NCI-H2196 treated with DMSO at 0.1 percent for 48 hours (cell line): ENCODE measurements at regions not wholly inside any gene's neighbourhood (a gene's known extent, or its start where the extent isn't known, plus 50 kb on each side); places are given as distances from the start of the nearest gene placed in this dataset.

ENCODE experiments used
- DNase-seq: peaks from one replicate; lab custom pipeline; 2025; ENCODE audit not compliant: unreplicated experiment; lab: John Stamatoyannopoulos, UW

DNA sequence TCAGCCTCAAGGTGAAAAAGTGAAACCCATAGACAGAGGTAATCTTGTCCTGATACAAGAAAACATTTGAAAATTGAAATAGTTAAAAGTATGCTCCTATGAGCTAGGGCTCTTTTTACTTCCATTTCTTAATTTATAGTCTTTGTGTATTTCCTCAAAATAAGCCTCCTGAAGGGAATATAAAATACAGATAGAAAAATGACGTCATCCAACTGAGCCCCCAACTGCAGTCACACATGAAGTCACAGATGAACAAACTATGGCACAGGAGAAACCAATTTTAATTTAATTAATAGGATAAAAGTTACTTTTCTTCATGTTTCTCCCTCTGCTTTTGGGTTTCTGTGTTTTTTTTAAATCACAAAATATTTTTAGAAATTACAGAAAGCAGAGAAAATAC, 280.3 kb downstream of the HTR7 start:
- DNase-seq, result no peak

DNA sequence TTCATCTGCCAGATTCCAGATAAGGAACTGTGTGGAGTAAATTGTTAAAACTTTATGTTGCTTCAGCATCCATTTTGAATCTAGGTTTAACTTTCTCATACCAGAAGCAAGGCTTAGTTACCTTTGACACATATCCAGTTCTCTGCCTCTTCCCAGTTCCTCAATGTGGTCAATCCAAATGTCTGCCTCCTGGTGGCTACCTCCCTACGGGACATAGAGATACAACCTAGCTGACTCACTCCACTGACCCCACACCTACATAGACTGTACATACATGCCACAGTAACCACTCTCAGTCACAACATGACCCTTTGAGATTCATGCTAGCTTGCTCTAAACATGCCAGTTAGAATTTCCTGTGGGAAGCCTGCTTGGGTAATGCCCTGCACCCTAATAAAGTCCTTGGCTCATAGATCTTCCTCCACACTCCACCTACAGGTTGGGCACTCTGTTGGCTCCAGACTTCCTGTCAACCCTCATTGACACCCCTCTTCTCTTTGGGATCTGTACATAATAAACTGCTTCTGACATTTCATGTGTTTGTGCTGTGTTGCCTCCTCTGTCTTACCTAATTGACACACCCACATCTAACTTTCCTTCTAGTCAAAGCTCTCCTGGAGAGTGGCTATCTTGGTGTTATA, 278.1 kb downstream of the HTR7 start:
- no peak for DNase-seq

DNA sequence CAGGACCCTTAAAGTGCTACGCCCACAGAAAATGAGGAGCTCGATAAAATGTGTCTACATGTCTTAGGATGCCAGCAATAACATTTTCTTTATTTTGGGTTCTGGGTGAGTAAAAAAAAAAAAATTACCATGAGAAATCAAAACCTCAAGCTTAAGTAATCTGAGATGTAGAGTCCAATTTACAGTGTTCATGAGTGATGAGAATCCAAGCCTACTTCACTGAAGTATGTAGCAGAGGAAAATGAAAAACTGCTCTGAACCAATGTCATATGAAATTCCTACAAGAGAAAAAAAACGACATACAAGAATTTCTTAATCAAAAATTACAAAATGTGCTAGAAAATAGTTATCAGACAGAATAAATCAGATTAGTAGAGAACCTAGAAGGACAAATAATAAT, 274.4 kb downstream of the HTR7 start:
- no peak for DNase-seq

DNA sequence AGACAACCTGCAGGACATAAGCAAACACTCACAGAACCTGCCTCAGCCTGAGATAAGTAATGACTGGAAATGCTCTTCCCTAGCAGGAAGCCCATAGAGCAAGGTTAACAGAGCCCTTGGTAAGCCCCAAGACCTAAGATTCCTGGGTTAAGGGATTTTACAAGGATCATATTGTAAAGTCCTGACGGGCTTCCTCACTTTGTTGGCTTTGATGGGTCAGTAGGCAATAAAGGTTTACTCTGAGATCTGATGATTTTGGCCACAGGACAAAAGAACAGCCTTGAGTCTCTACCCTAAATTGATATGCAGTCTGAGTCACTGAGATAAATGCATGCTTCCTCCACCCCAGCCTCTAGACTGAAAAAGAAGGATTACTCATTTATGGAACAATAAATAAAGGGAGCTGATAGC, 270.8 kb downstream of the HTR7 start:
- DNase-seq, result no peak

DNA sequence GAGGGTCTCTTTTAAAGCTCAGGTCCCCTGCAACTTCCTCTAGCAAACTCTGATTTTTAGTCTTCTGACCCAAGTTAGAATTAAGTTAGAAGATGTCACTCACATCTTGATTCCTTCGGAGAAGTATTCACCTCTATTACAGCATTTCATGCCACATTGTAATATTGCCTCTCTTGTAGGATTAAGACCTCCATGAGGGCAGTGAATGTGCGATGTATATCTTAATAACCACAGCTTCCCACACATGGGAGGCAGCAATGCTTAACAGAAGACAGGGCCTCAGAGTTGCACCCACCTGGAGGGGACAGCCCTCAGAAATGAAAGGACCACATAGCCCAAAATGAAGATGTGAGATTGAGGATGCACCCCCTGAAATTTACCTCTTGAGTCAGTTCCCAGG, 270.3 kb downstream of the HTR7 start:
- DNase-seq, result no peak

DNA sequence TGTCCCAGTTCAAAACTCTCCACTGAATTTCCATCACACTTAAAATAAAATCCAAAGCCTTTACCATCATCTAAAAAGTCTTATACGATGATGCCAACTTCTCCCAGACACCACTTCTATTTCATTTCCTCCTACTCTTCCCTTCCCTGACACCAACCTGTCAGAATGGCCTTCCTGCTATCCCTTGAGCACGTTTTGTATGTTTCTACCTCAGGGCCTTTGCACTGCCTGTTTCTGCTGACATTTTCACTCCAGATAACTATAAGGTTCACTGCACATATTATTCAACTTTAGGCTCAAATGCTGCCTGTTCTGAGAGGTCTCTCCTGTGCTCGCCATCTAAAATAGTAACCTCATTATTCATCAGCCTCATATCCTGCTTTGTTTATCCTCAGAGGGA, 269.6 kb downstream of the HTR7 start:
- no peak for DNase-seq

DNA sequence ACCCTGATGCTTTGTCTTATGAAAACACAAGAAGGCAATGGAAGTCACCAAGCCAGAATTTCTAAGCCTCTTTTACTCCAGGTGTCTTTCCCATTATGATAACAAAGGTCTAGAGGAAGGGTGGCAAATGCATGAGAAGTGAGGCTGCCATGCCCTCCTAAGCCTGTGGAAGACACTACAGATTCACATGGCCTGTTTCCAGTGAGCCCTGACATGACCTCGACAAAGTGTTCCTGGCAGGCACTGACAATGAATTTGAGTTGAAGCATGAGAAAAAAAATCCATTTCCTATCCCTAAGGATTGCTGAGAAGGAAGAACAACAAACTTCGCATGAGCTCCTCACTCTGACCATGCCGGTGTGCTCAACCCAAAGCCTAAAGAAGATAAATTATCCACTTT, 268.0 kb downstream of the HTR7 start:
- DNase-seq, result no peak

DNA sequence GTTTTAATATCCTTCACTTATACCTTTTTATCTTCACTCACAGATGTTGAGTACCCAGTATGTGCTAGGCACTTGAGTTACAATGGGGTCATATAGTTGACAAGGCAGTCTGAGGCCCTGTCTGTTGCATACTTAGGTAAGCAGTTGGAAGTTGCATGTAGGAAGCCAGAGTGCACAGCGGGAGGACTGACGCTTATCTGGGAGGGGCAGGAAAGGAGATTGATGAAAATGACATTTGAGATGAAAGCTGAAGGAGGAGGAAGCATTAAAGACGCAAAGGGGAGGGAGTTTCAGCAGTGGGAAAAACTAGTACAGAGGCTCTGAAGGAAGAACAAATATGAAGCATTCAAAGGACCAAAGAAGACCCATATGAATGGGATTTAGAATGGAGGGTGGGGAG, 266.2 kb downstream of the HTR7 start:
- no peak for DNase-seq

DNA sequence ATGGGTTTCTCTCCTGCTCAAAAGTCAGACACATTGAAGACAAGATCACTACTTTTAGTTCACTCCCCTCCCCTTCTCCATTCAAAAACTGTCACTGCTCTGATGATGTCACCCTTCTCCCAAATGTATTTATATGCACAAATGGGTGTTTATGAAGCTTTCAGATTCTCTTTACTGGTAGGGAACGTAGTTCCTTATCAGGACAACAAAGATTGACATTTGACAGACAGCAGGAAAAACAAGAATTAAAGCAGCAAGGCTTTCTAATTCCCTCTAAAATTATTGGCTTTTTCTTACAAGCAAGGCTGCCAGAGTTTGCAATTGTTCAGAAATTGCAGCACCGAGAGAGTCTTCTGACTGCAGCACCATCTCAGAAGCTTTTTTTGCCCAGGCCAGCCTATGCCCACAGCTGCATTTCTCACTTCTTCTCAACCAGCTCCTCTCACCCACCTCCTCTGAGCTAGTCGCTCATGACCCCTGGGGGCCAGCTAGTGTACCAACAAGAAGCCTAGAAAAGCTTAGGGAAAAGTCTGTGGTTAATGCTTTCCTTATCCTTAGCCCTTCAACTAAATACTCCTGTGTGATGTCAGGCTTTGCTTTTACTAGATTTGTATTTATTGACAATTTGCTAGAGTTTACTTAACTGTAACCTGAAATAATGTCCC, 265.1 kb downstream of the HTR7 start:
- DNase-seq, result no peak

DNA sequence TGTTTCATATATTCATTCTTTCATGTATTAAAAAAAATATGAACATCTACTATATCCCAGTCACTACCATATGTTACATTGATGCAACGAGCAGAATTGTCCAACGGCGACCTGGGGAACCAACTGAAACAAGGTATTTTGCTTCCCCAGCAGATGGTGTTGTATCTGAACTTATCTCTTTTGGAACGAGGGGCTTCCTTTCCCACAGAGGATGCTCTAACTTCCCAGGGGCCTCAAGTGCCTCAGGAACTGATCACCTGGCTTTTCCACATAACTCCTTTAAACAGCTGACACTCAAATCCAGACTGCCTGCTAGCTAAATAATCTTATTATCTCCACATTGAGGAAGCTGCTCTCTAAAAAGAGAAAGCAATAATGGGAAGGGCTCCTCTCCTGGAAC, 259.3 kb downstream of the HTR7 start:
- no peak for DNase-seq

DNA sequence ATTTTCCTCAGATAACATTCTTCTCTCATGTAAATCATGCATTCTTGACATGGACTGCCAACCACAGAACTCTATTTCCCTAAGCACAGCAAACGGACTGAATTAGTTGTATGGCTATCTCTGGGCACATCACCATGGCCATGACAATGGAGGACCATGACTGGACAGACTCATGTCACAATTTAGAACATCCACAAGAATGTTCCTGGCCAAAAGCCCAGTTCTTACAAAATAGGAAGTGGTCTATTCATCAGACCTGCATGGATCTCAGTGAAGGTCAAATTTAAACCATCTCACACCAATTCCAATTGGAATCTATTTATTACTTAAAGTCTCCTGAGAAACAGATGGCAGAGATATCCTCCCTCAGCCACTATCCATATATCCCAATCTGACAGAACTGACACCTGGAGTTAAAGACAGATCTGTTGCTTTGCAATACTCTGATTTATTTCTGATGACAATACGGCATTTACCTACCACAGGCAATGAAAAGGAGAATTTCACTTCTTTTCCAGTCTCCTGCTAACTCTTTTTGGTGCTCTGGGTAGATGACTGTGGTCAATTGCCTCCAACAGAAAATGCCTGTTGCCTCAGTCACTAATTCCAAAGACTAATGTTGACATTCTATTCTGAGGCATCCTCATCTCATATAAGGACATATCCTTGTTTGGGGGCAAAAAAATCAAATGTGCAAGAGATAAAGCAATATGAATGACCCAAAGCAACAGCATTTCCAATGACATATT, 254.8 kb downstream of the HTR7 start:
- no peak for DNase-seq

DNA sequence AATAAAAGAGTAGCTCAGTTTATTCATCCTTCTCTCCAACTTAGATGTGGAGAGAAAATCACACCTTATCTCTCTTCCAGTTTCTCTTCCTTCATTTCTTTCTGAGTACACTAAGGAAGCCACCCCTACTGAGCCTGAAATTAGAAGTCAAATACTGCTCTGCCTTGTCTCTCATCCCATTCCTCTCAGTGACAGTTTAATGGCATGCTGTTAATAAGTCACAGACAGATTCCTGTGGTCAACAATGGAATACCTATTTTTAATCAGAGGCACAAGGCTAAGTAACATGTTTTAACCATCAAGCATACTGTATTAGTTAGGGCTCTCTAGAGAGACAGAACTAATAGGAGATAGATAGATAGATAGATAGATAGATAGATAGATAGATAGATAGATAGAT, 253.2 kb downstream of the HTR7 start:
- no peak for DNase-seq

DNA sequence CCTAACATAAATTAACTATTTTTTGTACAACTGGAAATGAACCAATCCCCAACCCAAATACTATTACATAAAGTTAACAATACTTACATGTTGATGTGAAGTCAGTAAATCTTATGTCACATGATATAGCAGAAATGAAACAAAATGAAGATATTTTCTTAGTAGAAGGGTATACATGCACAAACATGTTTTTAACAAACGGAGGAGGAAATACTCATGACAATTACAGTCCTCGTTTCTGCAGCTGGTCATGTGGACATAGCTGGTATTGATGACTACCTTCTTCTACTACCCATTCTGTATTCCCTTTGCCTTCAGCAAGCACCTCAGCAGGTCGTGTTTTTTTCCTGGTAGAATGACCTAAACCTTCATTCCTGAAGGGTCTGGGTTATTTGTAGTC, 252.3 kb downstream of the HTR7 start:
- no peak for DNase-seq

DNA sequence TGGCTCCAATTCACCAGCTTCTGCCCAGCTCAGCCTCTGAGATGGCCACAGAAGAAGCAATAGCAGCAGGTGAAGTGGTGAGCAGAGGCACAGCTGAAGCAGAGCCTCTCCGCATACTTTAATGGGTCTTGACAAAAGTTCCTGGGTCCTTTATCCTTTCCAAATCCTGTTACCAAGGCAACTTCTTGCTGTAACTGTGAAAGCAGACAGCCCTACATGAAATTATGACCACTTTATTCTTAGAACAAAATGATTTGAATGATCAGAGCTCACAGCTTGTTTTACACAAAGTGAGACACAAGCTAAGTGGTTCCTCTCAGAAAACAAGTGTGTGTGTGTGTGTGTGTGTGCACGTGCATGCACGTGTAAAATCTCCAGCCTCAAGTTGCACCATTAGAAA, 245.6 kb downstream of the HTR7 start:
- no peak for DNase-seq

DNA sequence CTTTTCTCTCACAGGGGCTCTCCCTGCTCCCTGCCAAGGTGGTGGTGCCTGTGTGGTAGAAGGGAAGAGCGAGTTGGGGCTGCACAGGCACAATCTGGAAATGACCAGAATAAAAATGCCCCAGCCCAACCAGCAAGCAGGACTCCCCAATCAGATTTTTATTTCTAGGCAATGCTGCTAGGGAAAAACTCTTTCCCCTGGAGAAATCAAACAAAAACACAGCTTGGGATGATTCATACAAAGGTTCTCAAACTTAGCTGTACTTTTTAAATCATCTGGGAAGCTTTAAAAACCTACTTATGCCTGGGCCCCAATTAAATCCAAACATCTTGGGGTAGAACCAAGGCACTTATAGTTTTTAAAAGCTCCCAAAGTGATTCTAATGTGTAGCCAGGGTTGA, 243.2 kb downstream of the HTR7 start:
- no peak for DNase-seq

DNA sequence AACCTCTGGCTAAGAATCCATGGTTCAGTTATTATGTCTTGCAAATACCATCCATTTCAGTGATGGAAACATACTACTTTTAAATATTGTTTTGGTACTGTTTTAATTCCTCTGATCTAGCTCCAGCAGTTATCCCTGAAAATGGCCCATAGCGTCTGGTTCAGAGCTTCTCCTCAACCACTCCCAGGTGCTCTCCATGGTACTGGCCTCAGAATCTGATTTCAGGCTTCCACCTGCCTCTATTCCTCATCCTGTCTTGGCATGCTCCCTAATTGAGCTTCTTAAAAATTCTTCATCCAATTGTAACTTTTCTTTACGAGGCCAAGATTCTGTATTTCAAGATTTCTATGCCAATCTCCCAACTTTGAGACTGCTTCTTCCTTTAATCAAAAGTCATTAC, 236.3 kb downstream of the HTR7 start:
- DNase-seq, result no peak

DNA sequence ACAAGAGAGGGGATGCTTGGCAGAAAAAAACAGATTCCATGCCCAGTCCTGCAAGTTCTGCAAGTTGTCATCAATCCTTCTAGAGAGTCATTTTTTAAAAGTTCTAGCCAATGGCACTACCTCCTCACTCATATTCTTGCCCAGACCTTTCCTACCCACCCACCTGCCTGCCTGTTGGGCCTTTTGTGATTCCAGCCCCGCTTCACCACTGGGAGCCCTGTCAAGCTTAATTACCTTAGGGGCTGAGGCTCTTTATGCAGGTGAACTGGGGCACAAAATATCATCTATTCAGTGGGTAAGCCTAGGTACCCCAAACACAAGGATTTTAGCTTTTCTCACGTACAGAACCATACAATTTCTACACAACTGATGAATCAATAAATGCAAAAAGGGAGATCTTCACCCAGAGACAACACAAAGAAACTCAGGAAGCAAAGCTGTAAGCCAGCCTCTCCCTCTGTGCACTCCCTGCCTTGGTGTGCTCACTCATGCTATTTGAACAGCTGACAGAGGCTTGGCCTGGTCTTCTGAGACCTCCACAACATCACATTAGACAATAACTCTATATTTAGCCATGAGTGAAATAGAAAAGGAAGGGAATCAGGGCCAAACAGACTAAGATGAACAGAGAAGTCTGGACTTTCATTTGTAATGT, 222.6 kb downstream of the HTR7 start:
- DNase-seq, result no peak

DNA sequence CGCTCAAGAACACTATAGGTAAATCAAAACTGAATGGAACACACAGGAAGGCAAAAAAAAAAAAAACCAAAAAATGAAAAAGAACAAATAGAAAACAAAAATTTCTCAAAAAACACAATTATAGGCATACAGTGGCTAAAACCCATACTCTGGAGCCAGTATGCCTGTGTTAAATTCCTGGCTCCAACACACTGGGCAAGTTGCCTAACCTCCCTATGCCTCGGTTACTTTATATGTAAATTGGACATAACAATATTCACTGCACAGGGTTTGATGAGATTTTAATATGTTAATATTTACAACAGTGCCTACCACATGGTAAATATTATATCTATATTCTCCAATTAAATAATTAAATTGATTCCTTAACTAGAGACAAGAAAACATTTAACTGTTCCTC, 217.1 kb downstream of the HTR7 start:
- DNase-seq, result no peak

DNA sequence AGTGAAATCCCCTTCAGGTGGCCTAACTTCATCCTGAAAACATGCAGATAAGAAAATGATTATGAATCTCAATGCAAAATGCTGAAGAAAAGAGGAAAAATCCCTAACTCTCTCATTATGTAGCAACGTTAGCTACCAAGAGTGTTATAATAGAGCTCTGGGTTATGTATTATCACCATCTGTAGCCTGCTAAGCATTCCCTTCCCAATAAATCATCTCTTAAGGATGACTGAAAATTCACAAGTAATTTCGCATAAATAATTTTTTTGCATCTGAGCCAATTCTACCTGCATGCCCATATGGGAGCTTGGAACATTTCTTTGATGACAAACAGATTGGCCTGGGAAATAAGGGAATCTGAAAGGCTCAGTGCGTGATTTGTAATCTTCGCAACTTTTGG, 216.1 kb downstream of the HTR7 start:
- DNase-seq, result no peak

DNA sequence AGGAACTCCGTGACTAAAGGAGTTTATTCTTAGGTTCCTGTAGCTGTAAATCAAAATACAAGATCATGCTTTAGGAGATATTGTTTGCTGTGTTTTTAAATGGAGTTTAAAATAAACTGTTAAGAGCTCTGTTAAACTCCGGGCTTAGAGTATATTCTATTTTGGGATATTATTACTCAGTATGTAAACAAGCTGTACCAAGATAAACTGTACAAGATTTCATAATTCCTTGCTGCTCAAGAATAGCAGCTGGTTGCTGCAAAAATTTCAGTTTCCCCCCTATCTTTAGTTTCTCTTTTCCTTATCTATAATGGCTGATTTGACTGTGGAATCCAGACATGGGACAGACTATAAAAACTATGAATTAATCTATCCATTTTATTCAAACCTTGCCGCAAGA, 215.7 kb downstream of the HTR7 start:
- no peak for DNase-seq

DNA sequence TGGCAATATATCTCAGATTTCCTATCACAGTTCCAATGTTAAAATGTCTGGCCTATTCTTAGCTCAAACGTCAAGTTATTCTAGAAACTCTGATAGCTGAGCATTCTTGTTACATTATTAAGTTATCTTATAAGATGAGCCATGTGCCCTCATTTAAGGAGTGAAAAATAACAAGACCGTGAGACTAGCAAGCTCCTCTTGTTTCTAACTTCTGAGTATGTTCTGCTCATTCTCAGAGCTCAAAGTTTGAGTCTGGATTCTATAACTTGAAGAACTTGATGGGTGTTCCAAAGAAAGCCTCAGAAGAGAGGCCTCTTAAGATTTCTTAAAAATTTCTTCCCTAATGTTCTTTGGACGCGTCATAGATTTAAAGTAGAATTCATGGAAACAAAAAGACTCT, 215.2 kb downstream of the HTR7 start:
- no peak for DNase-seq

DNA sequence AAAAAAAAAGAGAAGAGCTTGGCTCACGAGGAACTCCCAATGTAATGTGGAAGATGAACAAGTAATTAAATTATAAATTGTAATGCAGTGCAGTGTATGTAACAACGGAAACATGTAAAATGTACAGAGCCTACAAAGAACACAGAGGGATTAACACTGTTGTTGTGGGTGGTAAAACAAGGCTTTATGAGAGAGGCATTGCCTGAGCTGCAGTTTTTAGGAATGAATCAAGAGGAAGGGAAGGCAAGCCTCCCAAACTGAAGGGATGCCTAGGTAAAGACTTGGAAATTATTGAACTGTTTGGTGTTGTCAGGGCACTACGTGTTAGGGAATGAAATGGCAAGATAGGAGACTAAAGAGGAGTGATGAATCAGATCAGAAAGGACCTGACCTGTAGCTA, 213.7 kb downstream of the HTR7 start:
- no peak for DNase-seq
